ENCODE measurements at regions not wholly inside any gene's neighbourhood (a gene's known extent, or its start where the extent isn't known, plus 50 kb on each side); places are given as distances from the start of the nearest gene placed in this dataset.

DNA sequence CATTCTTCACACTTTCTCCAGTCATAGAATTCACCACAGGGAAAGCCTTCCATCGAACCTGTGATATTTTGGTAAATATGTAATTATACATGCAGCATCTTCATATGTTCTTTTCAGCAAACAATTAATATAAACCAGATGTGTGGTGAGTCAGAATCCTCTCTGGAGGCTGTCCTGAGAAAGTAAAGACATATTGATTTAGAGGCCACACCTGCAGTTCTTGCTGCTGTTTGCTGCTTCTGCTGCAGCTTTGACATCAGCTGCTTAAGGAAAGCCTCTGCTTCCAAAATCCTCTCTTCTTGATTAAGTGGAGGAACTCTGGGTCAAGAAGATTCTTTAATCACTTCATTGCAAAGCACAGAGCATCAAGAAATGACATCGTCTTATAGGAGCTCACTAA, 568.8 kb upstream of the ZEB2 start:
- peak; percentile 53 for DNase-seq

GRCh38 chr2:145086910-145087309, 567.0 kb upstream of the ZEB2 start:
- no peak for DNase-seq

DNA sequence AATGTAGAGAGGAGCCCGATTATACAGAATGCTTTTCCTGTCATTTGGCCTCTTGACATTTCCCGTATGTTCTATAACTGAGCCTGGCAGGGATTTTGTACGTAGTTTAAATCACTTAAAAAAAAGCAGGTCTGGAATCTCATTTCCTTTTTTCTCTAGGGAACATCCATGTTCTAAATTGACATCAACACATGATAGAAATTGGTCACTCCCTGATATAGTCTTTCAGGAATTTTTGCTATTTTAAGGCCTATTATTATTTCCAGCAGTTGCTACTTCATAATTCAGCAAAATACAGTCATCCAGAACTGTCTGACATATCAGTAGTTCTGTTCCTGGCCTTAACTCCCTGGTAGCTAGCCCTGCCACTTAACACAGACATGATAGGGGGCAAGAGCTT, 565.7 kb upstream of the ZEB2 start:
- peak; percentile 67 for DNase-seq

GRCh38 chr2:145080426-145080825, 560.5 kb upstream of the ZEB2 start:
- DNase-seq: no peak

DNA sequence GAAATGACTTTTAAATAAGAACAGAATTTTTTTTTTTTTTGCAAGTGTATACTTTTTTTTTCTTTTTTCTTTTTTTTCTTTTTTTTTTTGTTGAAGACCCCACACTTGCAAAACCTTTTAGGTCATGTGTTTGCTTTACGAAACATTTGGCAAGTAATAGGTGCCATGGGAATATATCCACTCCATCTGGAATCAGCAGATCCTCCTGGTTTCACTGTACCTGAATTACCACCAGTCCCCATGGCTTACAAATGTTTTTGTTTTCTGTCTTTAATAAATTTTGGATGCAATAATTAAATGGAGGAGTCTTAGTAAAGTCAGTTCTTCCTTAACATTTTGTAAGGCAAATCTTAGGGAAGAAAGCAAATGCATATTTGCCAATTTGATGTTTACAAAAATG, 559.7 kb upstream of the ZEB2 start:
- DNase-seq: no peak

DNA sequence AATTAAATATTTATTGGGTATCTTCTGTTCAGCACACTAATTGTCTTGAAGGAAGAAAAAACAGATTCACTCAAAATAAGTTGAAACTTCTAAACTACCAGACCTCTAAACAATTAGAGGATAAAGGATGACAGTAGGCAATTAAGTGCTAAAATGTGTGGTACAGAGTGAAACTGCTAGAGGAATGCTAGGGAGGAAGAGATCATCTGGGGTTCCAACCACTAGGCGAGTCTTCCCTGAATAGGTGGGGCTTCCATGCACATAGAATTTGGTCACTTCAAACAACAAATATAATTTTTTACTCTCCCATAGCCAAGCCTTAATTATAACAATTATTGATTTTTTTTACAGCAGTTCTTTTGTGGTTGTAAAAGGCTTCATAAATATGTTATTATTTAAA, 559.0 kb upstream of the ZEB2 start:
- no peak for DNase-seq

- DNase-seq: no peak
Measured at GRCh38 chr2:145076085-145076484, 556.2 kb upstream of the ZEB2 start.

- peak; percentile 24 for DNase-seq
Measured at GRCh38 chr2:145075454-145076062, 555.6 kb upstream of the ZEB2 start.

- no peak for DNase-seq
Measured at GRCh38 chr2:145070703-145071102, 550.8 kb upstream of the ZEB2 start.

DNA sequence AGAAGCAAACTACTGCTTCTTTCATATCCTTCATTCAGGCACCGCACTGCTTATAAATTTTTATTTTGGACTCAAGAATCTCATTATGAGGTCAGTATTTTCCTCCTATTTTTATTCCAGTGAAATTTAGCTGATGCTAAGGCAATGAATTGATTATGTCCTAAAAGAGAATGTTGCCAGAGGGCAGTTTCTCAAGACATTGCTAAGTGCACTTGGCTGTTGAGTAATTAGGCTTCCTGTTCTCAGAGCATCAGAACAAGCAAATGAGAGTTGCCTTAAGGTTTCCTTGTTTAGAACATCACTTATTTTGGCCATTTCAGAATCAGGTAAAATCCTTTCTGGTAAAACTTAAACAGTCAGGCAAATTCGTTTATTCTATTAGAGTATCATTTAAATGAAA, 548.6 kb upstream of the ZEB2 start:
- DNase-seq: no peak

- DNase-seq: peak; percentile 21
Measured at GRCh38 chr2:145067549-145068030, 547.7 kb upstream of the ZEB2 start.

DNA sequence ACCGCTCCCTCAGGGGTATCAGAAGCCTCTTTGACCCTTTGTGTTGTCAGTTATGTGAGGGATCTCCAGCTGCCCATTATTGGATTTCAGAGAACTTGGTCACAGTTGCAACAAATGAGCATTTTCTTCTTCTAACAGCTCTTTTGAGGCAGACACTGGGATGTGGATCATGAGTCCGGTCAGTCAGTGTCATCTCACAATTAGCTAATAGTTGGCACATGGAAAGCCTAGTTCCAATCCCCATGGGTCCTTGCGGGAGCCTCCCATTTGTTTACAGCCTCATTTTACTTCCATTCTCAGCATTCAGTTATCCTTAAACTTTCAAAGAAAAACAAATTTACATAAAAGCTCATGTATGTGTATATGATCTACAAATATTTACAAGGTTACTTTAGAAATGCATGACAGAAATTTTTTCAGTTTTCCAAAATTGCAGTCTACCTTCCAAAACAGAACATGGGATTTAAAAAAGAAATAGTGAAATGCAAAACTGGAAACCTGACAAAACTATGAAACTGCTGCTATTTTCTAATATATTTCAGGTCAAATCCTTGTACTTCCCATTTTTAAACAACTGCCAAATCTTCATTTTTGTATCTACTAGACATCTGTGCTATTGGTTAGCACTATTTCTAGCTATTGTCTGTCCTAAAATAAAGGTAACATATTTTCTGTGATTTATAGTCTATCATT, 547.1 kb upstream of the ZEB2 start:
- peak; percentile 11 for DNase-seq

- DNase-seq: peak; percentile 5
Measured at GRCh38 chr2:145066151-145066661, 546.3 kb upstream of the ZEB2 start.

GRCh38 chr2:145065342-145065741, 545.4 kb upstream of the ZEB2 start:
- peak; percentile 4 for DNase-seq

DNA sequence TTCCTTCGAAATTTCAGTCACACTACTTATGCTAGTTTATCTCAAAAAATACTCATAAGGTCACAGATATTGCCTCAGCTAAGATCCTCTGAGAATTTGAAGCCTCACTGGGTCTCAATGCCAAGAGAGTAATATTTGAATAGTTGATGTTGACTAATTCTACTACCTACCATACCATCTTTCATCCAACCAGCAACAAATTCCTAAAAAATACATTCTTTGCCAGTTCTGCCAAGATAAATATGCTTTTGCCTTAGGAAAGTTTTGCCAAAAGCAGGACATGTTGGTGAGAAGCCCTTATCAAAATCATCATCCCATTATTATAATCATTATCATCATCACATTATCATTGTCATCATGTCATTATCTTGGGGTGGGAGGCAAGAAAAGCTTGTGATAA, 544.6 kb upstream of the ZEB2 start:
- no peak for DNase-seq

DNA sequence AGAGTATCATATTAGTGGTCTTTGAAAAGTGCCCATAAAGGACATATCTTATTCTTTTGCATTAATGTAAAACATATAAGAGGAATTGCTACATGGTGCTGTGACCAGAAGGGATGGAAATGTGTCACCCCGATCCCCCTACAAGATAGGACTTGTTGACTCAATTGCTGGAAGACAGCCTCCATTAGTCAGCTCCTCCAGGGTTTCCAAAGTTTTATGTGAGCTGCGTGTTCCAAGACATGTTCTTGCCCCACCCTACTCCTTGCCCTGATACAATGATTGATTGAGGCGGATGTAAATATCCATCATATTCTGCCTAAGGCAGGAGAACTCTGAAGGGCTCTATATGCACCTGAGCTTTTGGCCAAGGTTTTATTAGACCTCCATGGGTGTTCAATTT, 541.0 kb upstream of the ZEB2 start:
- no peak for DNase-seq

DNA sequence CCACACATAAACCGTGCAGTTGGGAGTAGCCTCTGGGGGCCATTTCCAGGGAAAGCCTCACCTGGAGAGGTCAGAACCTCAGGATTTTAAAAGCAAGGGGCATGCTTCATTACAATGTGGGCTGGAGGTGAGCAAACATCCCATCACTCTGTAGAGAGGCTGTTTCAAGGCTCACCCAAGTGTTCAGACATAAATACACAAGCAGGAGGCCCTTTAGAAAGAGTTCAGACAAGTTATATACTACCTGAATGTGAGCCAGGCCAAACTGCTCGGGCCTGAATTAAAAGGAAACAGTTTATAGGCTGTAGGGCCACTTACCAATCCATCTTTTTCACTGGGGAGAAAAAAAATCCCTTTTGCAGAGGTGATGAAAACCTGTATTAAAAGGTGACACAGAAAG, 540.0 kb upstream of the ZEB2 start:
- DNase-seq: no peak

GRCh38 chr2:145059343-145059742, 539.4 kb upstream of the ZEB2 start:
- DNase-seq: no peak

DNA sequence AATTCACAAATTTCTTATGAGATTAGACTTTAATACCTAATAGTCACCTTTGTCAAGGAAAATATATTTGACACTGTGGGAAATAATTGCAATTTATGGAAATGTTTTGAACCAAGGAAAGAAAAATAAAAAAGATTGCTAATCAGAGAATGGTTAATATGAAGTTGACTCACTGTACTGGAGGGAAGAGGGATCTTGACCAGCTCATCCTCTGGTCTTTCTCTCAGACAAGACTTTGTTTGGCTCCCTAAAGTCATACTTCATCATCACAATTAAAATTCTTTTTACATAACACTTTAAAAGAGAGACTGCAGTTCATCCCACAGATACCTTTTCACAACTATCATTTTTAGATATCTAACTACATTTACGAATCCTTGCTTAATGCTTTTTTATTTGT, 538.5 kb upstream of the ZEB2 start:
- DNase-seq: no peak

GRCh38 chr2:145055651-145056050, 535.7 kb upstream of the ZEB2 start:
- DNase-seq: no peak

- no peak for DNase-seq
Measured at GRCh38 chr2:145050134-145050533, 530.2 kb upstream of the ZEB2 start.

DNA sequence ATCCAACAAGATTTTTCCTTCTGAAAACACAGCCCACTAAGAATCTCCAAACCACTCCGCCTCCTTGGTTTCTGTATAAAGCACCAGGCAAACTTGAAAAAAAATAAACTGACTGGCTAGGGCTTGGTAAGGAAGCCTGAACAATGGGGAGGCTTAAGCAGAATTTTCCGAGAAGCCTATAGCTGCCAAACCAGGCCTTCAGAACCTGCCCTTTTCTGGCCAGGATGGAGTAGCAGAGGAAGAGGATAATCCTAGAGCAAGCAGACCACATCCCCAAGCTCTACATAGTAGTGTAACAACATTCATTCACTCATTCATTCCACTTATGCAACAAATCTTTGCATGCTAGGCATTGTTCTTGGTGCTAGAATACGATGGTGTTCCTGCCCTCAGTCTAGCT, 529.6 kb upstream of the ZEB2 start:
- no peak for DNase-seq

DNA sequence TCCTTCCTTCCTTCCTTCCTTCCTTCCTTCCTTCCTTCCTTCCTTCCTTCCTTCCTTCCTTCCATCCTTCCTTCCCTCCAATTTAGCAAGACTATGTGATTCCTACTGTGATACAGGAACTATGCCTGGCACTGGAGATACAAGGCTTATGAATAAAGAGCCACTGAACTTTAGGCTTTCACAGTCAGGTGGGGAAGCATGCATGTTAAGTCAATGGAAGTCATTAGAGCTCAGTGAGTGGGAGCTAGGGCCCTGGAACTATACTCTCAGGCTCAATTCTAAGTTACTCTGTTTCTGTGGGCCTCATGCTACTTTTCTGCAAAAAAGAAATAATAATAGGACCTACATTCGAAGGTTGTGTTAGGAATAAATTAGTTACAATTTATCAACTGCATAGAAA, 527.6 kb upstream of the ZEB2 start:
- no peak for DNase-seq

DNA sequence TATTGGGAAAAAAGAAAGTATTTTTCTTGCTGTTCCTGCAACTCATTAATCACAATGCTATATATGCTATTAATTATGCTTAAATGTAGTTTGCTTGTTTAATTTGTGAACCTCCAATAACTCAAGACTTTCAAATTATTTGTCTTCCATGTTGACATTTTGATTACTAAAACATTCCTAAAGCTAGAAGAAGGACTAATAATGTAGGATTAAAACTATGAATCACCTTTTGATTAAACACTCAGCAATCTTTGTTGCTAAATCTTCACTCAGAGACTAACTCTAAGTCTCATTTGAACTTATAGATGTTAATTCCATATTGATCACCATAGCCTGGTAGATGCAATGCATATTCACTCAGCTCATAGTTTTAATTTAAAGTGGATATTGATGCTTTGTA, 524.6 kb upstream of the ZEB2 start:
- DNase-seq: no peak

DNA sequence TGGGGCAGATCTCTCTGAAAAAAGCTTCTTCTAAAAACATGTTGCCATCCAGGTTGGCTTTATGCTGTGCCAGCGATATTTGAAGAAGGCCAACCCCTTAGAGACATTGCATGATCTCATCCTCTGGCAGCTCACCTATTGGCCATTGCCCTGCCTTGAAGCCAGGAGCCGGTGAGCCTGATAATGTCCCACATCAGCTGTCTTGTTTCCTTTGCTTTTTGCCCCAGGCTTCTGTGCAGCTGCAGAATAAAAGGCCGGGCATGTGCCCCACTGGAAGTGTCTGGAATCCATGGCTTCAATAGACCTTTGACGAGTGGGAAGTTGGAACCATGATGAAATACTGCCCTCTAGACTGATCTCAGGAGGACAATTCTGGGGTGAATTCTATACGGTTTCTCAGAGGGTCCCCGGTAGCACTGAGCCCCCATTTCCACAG, 523.5 kb upstream of the ZEB2 start:
- no peak for DNase-seq
